ENCODE measurements at regions not wholly inside any gene's neighbourhood (a gene's known extent, or its start where the extent isn't known, plus 50 kb on each side); places are given as distances from the start of the nearest gene placed in this dataset.
"Not testable (repeated sequence)": the region's sequence is repeated elsewhere in the genome, so short reads cannot be mapped to it uniquely, and the experiment has no call there.

DNA sequence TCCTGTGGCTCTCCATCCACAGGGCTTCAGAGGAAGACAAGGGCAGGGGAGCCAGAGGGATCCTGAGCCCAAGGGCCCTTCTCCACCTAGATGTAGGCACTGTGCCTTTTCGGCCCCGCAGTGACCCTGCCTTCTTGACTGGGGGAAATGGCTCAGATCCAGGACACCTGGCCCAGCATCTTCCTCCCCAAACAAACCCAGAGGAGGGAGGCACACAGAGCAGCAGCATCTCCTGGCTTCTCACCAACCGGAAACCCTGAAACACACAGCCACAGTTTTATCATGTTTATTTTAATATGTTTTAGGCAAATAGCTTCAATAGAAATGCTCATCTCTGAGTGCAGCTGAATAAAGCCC, 84.5 kb upstream of the LRFN2 start:
- DNase-seq: no peak

DNA sequence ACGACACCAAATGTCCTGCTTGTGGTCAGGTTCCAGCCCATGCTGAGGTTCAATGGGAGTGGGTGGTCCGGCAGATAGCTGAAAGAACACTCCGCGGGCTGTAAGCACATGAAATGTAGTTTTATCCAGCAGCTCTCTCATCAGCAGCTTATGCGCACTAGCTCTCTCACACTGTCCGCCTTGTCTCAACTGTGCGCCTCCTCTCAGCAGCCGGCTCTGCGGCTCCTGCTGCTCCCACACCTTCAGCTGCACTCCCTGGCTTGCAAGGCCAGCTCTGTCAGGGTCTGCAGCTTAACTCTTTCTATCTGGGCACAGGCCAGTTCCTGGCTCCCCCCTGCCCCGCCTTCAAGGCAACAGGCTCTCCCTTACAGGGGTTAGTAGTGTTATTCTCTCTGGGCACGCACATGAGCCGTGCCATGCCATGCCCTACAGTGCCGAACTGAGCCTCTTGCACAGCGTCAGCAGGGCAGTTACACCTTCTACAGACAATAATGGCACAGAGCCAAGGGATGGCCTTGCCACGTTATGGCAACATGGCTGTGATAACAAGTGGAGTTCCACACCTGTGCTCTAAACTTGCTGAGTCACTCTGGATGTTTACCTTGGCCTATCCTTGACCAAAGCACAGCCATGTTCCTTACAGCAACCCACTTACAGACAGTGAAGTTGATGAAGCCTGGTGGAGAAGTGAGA, 84.0 kb upstream of the LRFN2 start:
- DNase-seq: no peak

GRCh38 chr6:40669343-40669742, 82.2 kb upstream of the LRFN2 start:
- no peak for DNase-seq

GRCh38 chr6:40668203-40668602, 81.0 kb upstream of the LRFN2 start:
- DNase-seq: no peak

- no peak for DNase-seq
Observed at GRCh38 chr6:40666530-40666929, 79.4 kb upstream of the LRFN2 start.

DNA sequence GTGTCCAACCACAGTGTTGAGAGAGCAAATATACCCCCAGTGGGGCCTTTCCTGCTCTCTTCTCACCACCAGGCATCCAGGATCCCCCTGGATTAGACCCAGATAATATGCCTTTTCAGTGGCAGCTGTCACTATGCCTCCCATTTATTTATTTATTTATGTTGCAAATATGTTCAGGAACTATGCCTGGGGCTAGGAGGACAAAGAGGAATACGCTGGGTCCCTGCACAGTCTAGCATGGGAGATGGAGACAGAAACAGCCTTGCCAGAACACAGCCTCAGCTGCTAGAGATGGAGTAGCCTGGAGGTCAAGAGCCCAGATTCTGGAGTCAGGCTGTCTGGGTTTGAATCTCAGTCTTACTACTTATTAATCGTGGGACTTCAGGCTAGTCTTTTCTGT, 74.6 kb upstream of the LRFN2 start:
- DNase-seq: no peak

- not testable (repeated sequence) for DNase-seq
Observed at GRCh38 chr6:40656772-40657171, 69.6 kb upstream of the LRFN2 start.

DNA sequence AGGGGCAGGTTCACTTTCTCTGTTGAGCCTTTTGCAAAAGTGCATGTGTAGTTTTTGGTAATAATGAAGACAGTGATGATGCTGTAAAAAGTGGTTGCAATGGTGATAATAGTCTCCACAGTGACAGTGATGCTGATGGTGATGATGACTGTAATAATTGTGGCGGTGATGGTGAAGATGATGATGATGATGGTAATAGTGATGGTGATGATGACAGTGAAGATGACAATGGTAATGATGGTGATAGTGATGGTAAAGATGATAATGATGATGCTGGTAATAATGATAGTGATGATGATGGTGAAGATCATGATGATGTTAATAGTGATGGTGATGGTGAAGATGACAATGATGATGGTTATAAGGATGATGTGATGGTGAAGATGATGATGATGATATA, 67.7 kb upstream of the LRFN2 start:
- DNase-seq: no peak

- DNase-seq: no peak
Observed at GRCh38 chr6:40645043-40645442, 57.9 kb upstream of the LRFN2 start.

- DNase-seq: no peak
Observed at GRCh38 chr6:40642837-40643236, 55.7 kb upstream of the LRFN2 start.

- DNase-seq: no peak
Observed at GRCh38 chr6:40642190-40642589, 55.0 kb upstream of the LRFN2 start.

- no peak for DNase-seq
Observed at GRCh38 chr6:40640599-40641227, 53.5 kb upstream of the LRFN2 start.

All from CD4-positive, alpha-beta T cell treated with Interleukin-15 for 1 hour (primary cell).